ENCODE measurements at regions not wholly inside any gene's neighbourhood (a gene's known extent, or its start where the extent isn't known, plus 50 kb on each side); places are given as distances from the start of the nearest gene placed in this dataset.
"Not testable (repeated sequence)": the region's sequence is repeated elsewhere in the genome, so short reads cannot be mapped to it uniquely, and the experiment has no call there.

GRCh38 chr4:59455751-59456150 lies 1744.4 kb upstream of the ADGRL3 start:
- no peak for DNase-seq
- H3K27ac ChIP-seq = no peak overlapping the region
- TF ChIP-seq, protein P1, sequence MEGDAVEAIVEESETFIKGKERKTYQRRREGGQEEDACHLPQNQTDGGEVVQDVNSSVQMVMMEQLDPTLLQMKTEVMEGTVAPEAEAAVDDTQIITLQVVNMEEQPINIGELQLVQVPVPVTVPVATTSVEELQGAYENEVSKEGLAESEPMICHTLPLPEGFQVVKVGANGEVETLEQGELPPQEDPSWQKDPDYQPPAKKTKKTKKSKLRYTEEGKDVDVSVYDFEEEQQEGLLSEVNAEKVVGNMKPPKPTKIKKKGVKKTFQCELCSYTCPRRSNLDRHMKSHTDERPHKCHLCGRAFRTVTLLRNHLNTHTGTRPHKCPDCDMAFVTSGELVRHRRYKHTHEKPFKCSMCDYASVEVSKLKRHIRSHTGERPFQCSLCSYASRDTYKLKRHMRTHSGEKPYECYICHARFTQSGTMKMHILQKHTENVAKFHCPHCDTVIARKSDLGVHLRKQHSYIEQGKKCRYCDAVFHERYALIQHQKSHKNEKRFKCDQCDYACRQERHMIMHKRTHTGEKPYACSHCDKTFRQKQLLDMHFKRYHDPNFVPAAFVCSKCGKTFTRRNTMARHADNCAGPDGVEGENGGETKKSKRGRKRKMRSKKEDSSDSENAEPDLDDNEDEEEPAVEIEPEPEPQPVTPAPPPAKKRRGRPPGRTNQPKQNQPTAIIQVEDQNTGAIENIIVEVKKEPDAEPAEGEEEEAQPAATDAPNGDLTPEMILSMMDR (IDR thresholded peaks at IDR 0.05) = no peak
- H3K4me3 ChIP-seq = no peak overlapping the region
- H3K9me3 ChIP-seq = no peaks in the 10 kb centered on the region
- no peaks in the 10 kb centered on the region for H3K36me3 ChIP-seq
- H3K27me3 ChIP-seq = no peaks in the 10 kb centered on the region
- intact Hi-C loops (cut with DNase I) = no loop called here
- no peaks in the 10 kb centered on the region for H3K4me1 ChIP-seq

GRCh38 chr4:59457576-59457975 lies 1742.5 kb upstream of the ADGRL3 start:
- Histone ChIP-seq H3K27ac (no peak overlapping the region), H3K4me1 (no peaks in the 10 kb centered on the region), H3K9me3 (no peaks in the 10 kb centered on the region), H3K27me3 (no peaks in the 10 kb centered on the region), H3K36me3 (no peaks in the 10 kb centered on the region), H3K4me3 (no peak overlapping the region)
- TF ChIP-seq, protein P1 (IDR thresholded peaks at IDR 0.05) = no peak
- no peak for TF ChIP-seq POLR2A (IDR thresholded peaks at IDR 0.05)
- intact Hi-C loops (cut with DNase I) = no loop called here
- WGBS, 2 donors = 65 to 66% methylated on average over 4 of the region's 4 CpGs
- no peak for DNase-seq

GRCh38 chr4:59484944-59485343 lies 1715.2 kb upstream of the ADGRL3 start:
- H3K27ac ChIP-seq = no peak overlapping the region
- H3K36me3 ChIP-seq = no peaks in the 10 kb centered on the region
- H3K27me3 ChIP-seq = no peaks in the 10 kb centered on the region
- H3K9me3 ChIP-seq = peaks cover 0 to 10% (median 0%) of the 10 kb centered on the region in 3 donors
- H3K4me3 ChIP-seq = no peak overlapping the region
- H3K4me1 ChIP-seq = no peaks in the 10 kb centered on the region
- intact Hi-C loops (cut with DNase I) = no loop called here
- no peak for TF ChIP-seq POLR2A (IDR thresholded peaks at IDR 0.05)
- TF ChIP-seq, protein P1 (IDR thresholded peaks at IDR 0.05) = no peak
- no peak for DNase-seq
- 36 to 50% methylated on average over 1 of the region's 1 CpG for WGBS, 2 donors

DNA sequence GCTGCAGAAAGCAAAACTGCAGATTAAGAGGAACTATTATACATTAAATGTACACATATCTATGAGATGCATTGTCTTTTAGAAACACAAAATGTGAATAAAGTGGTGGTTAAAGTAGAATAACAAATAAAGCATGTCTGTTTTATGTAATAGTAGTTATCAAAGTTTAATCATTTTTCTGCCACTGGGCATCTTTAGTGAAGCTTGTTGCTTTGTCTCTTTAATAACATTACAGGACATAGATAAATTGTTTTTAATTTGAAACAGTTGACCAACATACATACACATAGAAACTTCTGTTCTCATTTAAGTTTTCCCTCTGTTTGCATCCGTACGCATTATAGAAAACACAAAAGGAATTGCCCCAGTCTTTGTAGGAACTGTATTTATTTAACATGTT lies 1700.0 kb upstream of the ADGRL3 start:
- Histone ChIP-seq H3K27ac (no peak overlapping the region), H3K4me1 (no peaks in the 10 kb centered on the region), H3K4me3 (no peak overlapping the region), H3K27me3 (no peaks in the 10 kb centered on the region), H3K36me3 (no peaks in the 10 kb centered on the region), H3K9me3 (no peaks in the 10 kb centered on the region)
- DNase-seq = no peak
- intact Hi-C loops (cut with DNase I) = no loop called here
- TF ChIP-seq POLR2A (IDR thresholded peaks at IDR 0.05) = no peak
- TF ChIP-seq, protein P1 (IDR thresholded peaks at IDR 0.05) = no peak
- 72 to 79% methylated on average over 2 of the region's 2 CpGs for WGBS, 2 donors

- H3K9me3 ChIP-seq = no peaks in the 10 kb centered on the region
- no peak for DNase-seq
- TF ChIP-seq, protein P1 (IDR thresholded peaks at IDR 0.05) = no peak
- TF ChIP-seq POLR2A (IDR thresholded peaks at IDR 0.05) = no peak
- H3K4me3 ChIP-seq = no peak overlapping the region
- H3K27me3 ChIP-seq = no peaks in the 10 kb centered on the region
- H3K27ac ChIP-seq = no peak overlapping the region
- intact Hi-C loops (cut with DNase I) = no loop called here
- H3K36me3 ChIP-seq = no peaks in the 10 kb centered on the region
- no peaks in the 10 kb centered on the region for H3K4me1 ChIP-seq
- 25 to 29% methylated on average over 1 of the region's 1 CpG for WGBS, 2 donors
These were observed 1696.4 kb upstream of the ADGRL3 start for GRCh38 chr4:59503731-59504130.

DNA sequence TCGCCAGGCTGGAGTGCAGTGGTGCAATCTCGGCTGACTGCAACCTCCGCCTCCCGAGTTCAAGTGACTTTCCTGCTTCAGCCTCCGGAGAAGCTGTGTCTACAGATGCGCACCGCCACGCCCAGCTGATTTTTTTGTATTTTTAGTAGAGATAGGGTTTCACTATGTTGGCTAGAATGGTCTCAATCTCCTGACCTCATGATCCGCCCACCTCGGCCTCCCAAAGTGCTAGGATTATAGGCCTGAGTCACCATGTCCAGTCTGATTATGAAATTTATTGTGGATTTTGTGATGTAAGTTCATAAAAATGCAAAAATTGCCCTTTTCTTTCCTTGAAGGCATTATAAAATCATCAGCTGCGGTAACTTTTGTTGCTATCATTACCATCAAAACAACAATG lies 1688.3 kb upstream of the ADGRL3 start:
- H3K4me3 ChIP-seq; H3K27me3 ChIP-seq; intact Hi-C loops (cut with DNase I); DNase-seq; H3K27ac ChIP-seq; H3K4me1 ChIP-seq; H3K9me3 ChIP-seq; H3K36me3 ChIP-seq: not testable (repeated sequence)
- 81 to 84% methylated on average over 11 of the region's 11 CpGs for WGBS, 2 donors
